ENCODE measurements at regions not wholly inside any gene's neighbourhood (a gene's known extent, or its start where the extent isn't known, plus 50 kb on each side); places are given as distances from the start of the nearest gene placed in this dataset.
"Not testable (repeated sequence)": the region's sequence is repeated elsewhere in the genome, so short reads cannot be mapped to it uniquely, and the experiment has no call there.

GRCh38 chr11:122020902-122021301 lies 95.1 kb downstream of the BLID start:
- peak in 1 of 2 donors; percentile 9 for DNase-seq

- no peak for DNase-seq
Observed at GRCh38 chr11:122019908-122020694, 95.9 kb downstream of the BLID start.

- peak; percentile 13 to 16 for DNase-seq
Observed at GRCh38 chr11:122007601-122008071, 108.4 kb downstream of the BLID start.

GRCh38 chr11:122004446-122004845 lies 111.6 kb downstream of the BLID start:
- DNase-seq, result no peak

GRCh38 chr11:122002926-122003325 lies 113.1 kb downstream of the BLID start:
- no peak for DNase-seq

- DNase-seq, result no peak
Observed at GRCh38 chr11:122002047-122002446, 114.0 kb downstream of the BLID start.

- DNase-seq, result no peak
Observed at GRCh38 chr11:121999651-122000050, 116.4 kb downstream of the BLID start.

- DNase-seq, result no peak
Observed at GRCh38 chr11:121996574-121996973, 119.4 kb downstream of the BLID start.

GRCh38 chr11:121983901-121984300 lies 132.1 kb downstream of the BLID start:
- DNase-seq, result no peak

- DNase-seq, result not testable (repeated sequence)
Observed at GRCh38 chr11:121977914-121978313, 138.1 kb downstream of the BLID start.

- DNase-seq, result no peak
Observed at GRCh38 chr11:121968638-121969037, 147.4 kb downstream of the BLID start.

- no peak for DNase-seq
Observed at GRCh38 chr11:121967131-121967704, 148.8 kb downstream of the BLID start.

GRCh38 chr11:121965330-121965729 lies 150.7 kb downstream of the BLID start:
- DNase-seq, result no peak

- DNase-seq, result no peak
Observed at GRCh38 chr11:121964591-121964990, 151.4 kb downstream of the BLID start.

- DNase-seq, result not testable (repeated sequence)
Observed at GRCh38 chr11:121963846-121964245, 152.2 kb downstream of the BLID start.

- DNase-seq, result no peak
Observed at GRCh38 chr11:121961321-121961801, 154.7 kb downstream of the BLID start.

GRCh38 chr11:121958971-121959325 lies 157.1 kb downstream of the BLID start:
- no peak for DNase-seq

GRCh38 chr11:121958323-121958970 lies 157.6 kb downstream of the BLID start:
- DNase-seq, result no peak

- DNase-seq, result no peak
Observed at GRCh38 chr11:121953122-121953521, 162.9 kb downstream of the BLID start.

GRCh38 chr11:121950160-121950559 lies 165.9 kb downstream of the BLID start:
- DNase-seq, result no peak

GRCh38 chr11:121946514-121946913 lies 169.5 kb downstream of the BLID start:
- no peak for DNase-seq

- DNase-seq, result peak; percentile 63 to 67
Observed at GRCh38 chr11:121944556-121945230, 171.3 kb downstream of the BLID start.

- no peak for DNase-seq
Observed at GRCh38 chr11:121938076-121938475, 177.9 kb downstream of the BLID start.
